SK-N-MC (cell line): ENCODE measurements at regions not wholly inside any gene's neighbourhood (a gene's known extent, or its start where the extent isn't known, plus 50 kb on each side); places are given as distances from the start of the nearest gene placed in this dataset.
"Not testable (repeated sequence)": the region's sequence is repeated elsewhere in the genome, so short reads cannot be mapped to it uniquely, and the experiment has no call there.

Experiments used
- DNase-seq: peaks from one replicate; pipeline ENCODE4 v3.0.0-alpha.2; 2011; ENCODE audit warnings: low read depth, low spot score
- H3K27ac ChIP-seq: fragments of 200-600 bp; sonication (generic); 2 replicates; pipeline ENCODE4 v1.5.1; 2016; ENCODE audit warnings: mixed run types
- H3K36me3 ChIP-seq: fragments of 200-600 bp; sonication (generic); 2 replicates; pipeline ENCODE4 v1.6.1; 2017; ENCODE audit warnings: antibody characterized with exemption, low read length, mixed read lengths; ENCODE audit not compliant: insufficient read depth
- H3K4me3 ChIP-seq: fragments of 200-600 bp; sonication (generic); 2 replicates; pipeline ENCODE4 v1.5.1; 2016
- H3K9ac ChIP-seq: fragments of 200-600 bp; sonication (generic); 2 replicates; pipeline ENCODE4 v1.8.0; 2017; ENCODE audit warnings: mixed run types, mixed read lengths; ENCODE audit not compliant: insufficient read length
- H3K9me3 ChIP-seq: fragments of 200-600 bp; sonication (generic); 2 replicates; pipeline ENCODE4 v1.6.1; 2017; ENCODE audit warnings: low read depth, mild to moderate bottlenecking, antibody characterized with exemption, low read length, moderate library complexity, mixed read lengths
- EZH2 ChIP-seq: fragments of 200-600 bp; sonication (generic); IDR thresholded peaks from one replicate; pipeline ENCODE4 v1.6.1; 2017; ENCODE audit warnings: antibody characterized with exemption
- FOXP2 ChIP-seq: optimal IDR thresholded peaks from 2 replicates; pipeline ENCODE3; 2011; ENCODE audit warnings: mild to moderate bottlenecking, moderate library complexity; ENCODE audit not compliant: insufficient read depth; ENCODE audit errors: extremely low read length, control extremely low read depth
- POLR2AphosphoS5 ChIP-seq: IDR thresholded peaks from 2 replicates; pipeline ENCODE4 v1.6.1; 2012; ENCODE audit warnings: mild to moderate bottlenecking, low read depth, low read length, borderline replicate concordance

DNA sequence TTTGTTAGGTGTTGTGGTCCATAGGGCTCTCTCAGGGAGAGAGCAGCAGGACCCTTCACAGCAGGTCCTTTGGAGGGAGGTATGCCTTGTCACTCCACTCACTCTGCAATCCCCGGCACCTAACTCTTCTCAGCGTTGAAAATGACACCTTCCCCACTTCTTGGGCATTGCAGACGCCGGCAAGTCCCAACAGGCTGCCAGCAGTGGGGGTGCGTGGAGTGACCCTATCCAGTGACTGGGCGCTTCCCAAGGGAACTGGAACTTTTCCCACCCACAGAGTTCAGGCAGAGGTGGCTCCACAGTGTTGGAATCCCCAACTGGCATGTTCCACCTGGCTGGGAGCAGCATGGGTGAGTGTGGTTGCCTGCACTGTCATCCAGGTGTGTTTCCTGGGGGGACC is 705.1 kb upstream of the FRG1 start:
- no peaks in the 10 kb centered on the region for H3K9me3 ChIP-seq
- H3K36me3 ChIP-seq = no peaks in the 10 kb centered on the region
- H3K9ac ChIP-seq = no peak overlapping the region
- TF ChIP-seq FOXP2 (no peak), POLR2AphosphoS5 (no peak), EZH2 (no peak)
- no peak overlapping the region for H3K27ac ChIP-seq
- no peak for DNase-seq
- no peak overlapping the region for H3K4me3 ChIP-seq

DNA sequence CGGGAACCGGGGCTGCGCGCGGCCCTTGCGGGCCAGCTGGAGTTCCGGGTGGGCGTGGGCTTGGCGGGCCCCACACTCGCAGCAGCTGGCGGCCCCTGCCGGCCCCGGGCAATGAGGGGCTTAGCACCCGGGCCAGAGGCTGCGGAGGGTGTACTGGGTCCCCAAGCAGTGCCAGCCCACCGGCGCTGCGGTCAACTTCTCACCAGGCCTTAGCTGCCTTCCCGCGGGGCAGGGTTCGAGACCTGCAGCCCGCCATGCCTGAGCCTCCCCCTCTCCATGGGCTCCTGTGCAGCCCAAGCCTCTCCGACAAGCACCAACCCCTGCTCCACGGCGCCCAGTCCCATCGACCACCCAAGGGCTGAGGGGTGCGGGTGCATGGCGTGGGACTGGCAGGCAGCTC is 704.4 kb upstream of the FRG1 start:
- not testable (repeated sequence) for H3K27ac ChIP-seq, H3K36me3 ChIP-seq, H3K9me3 ChIP-seq, H3K4me3 ChIP-seq, H3K9ac ChIP-seq, DNase-seq

DNA sequence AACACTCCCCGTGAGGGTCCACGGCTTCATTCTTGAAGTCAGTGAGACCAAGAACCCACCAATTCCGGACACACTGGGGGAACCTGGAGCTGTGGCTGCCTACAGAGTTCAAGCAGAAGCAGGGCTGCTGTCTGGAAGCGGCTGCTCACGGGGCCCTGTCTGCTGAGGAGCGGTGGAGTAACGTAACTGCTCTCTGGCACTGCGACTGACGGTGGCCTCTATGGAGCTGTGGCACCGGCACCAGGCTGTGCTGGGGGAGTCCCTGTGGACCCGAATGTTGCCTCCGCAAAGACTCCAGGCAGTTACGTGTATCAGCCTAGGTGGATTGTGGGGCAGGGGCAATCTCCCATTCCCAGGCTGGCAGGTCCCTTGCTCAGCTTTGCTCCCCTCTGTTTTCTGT is 703.3 kb upstream of the FRG1 start:
- Histone ChIP-seq H3K4me3 (no peak overlapping the region), H3K36me3 (no peaks in the 10 kb centered on the region), H3K27ac (no peak overlapping the region), H3K9ac (no peak overlapping the region), H3K9me3 (no peaks in the 10 kb centered on the region)
- DNase-seq = no peak
- TF ChIP-seq POLR2AphosphoS5 (no peak), EZH2 (no peak), FOXP2 (no peak)

DNA sequence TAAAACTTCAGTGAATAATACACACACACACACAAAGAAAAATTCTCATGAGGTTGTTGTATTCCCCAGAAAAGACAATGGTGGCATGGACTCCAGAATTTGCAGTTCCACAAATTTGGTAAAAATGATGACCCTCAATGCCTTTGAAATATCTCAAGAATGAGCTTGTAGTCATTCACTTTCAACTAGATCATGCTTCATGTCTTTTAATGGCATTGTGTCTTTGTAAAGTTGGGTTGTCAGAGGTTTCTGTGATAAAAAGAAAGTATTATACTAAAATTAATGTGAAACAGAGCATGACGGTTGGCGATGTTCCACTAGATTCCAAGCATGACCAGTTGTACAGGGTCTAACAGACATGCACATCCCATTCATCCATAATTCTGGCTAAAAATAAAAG is 685.0 kb upstream of the FRG1 start:
- Histone ChIP-seq H3K27ac (no peak overlapping the region), H3K9ac (no peak overlapping the region)

DNA sequence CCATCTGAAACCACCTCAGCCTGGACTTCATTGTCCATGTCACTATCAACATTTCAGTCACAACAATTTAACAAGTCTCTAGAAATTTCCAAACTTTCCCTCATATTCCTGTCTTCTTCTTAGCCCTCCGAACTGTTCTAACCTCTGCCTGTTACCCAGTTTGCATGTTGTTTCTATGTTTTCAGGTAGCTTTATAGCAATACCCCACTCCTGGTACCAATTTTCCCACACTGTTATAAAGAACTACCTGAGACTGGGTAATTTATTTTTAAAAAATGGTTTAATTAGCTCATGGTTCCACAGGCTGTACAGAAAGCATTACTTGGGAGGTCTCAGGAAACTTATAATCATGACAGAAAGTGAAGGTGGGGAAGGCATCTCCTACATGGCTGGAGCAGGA is 679.2 kb upstream of the FRG1 start:
- DNase-seq = no peak
- H3K9ac ChIP-seq = no peak overlapping the region
- H3K27ac ChIP-seq = no peak overlapping the region
- TF ChIP-seq FOXP2 = no peak
- TF ChIP-seq EZH2 = no peak
- no peak for TF ChIP-seq POLR2AphosphoS5
- H3K36me3 ChIP-seq = no peaks in the 10 kb centered on the region
- no peaks in the 10 kb centered on the region for H3K9me3 ChIP-seq
- H3K4me3 ChIP-seq = no peak overlapping the region

More for the DNA sequence above, 685.0 kb upstream of the FRG1 start:
- H3K4me3 ChIP-seq = no peak overlapping the region
- H3K36me3 ChIP-seq = no peaks in the 10 kb centered on the region
- TF ChIP-seq POLR2AphosphoS5 (no peak), EZH2 (no peak), FOXP2 (no peak)
- no peak for DNase-seq
- H3K9me3 ChIP-seq = no peaks in the 10 kb centered on the region

DNA sequence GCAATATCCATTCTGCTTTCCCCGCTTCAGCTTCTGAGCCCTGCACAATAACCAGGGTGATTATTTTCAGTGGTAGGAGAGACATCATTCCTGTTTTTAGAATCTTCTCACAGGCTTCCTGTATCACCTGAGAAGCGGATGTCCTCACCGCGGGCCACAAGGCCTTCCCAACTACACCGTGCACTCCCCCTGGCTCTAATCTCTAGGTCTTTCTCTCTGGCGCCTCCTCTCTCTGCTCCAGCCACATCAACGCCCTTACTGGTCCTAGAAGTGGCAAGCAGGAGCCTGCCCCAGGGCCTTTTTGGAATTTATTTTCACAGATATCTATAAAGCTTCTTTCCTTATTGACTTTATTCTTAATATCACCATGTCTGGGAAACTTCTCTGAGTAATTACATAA is 675.2 kb upstream of the FRG1 start:
- TF ChIP-seq FOXP2 = no peak
- no peak for TF ChIP-seq EZH2
- TF ChIP-seq POLR2AphosphoS5 = no peak
- no peak for DNase-seq
- Histone ChIP-seq H3K9ac (no peak overlapping the region), H3K9me3 (no peaks in the 10 kb centered on the region), H3K27ac (no peak overlapping the region), H3K36me3 (no peaks in the 10 kb centered on the region), H3K4me3 (no peak overlapping the region)

DNA sequence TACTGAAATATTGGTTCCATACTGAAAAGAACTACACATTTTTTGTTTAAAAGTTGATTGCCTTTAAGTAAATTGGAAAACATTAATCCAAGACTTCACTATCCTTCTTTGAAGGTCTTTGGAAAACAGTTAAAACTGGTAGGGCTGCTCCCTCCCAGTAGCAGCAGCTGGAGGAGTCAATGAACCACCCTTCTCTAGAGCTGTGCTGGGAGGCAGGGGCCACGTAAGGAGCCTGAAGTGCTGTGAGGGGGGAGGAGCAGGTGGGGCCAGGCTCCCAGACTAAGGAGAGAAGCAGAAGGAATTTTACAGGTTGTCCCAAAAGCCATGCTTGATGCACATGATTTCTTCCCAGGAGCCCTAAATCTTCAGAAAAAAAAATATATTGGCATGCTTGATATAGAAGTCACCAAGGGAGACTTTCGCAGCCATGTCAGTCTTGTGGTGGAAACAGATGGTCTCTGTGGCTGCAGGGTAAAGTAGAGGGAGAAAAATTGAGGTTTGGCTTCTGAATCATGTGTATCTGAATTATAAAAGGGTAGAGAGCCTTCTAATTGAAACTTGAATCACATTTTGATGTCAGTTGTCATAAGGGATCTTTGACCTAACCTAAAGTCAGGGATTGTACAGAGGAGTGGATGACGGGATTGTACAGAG is 673.2 kb upstream of the FRG1 start:
- no peaks in the 10 kb centered on the region for H3K36me3 ChIP-seq
- no peaks in the 10 kb centered on the region for H3K9me3 ChIP-seq
- no peak overlapping the region for H3K27ac ChIP-seq
- no peak for DNase-seq
- no peak for TF ChIP-seq FOXP2
- TF ChIP-seq POLR2AphosphoS5 = no peak
- no peak for TF ChIP-seq EZH2
- H3K9ac ChIP-seq = no peak overlapping the region
- no peak overlapping the region for H3K4me3 ChIP-seq

DNA sequence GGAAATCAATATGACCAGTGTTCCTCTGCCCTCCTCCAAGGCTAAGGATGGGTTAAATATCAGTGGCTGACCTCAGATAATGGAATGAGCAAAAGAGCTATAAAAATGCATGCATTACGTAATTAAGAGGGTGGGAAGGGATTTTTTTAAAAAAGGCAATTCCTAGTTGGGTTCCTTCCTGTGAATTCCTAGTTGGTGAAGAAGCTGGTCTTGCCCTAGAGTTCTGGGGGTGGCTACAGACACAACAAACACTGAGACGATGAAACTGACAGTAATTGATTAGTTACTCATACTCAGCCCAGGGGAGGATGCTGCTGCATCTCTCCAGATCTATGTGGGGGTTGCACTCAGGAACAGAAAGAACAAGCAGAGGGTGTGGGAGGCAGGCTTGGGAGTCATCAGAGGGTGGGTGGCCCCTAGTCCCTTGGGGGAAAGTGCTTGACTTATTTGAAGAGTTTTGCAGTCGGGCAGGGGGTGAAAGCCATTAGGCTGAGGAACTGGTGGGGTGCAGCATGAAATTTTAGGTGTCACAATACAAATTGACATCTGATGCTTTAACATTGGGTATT is 662.0 kb upstream of the FRG1 start:
- H3K9ac ChIP-seq = no peak overlapping the region
- no peak overlapping the region for H3K4me3 ChIP-seq
- TF ChIP-seq EZH2 (no peak), POLR2AphosphoS5 (no peak), FOXP2 (no peak)
- no peak overlapping the region for H3K27ac ChIP-seq
- H3K36me3 ChIP-seq = no peaks in the 10 kb centered on the region
- DNase-seq = no peak
- H3K9me3 ChIP-seq = no peaks in the 10 kb centered on the region

DNA sequence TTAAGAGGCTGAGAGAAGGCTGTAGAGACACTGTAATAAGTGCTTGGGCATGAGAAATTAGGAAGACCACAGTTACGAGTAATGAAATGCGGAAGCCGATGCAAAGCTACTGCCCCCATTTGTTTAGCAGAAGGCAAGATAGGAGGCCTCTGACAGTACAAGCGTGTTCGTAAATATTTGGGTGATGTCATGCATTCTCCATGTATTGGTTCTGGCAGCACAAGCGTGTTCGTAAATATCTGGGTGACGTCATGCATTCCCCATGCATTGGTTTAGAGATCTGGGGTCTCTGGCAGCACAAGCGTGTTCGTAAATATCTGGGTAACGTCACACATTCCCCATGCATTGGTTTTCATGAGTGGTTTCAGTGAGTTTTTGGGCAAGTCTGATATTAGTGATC is 661.5 kb upstream of the FRG1 start:
- no peak for DNase-seq
- Histone ChIP-seq H3K27ac (no peak overlapping the region), H3K36me3 (no peaks in the 10 kb centered on the region), H3K4me3 (no peak overlapping the region), H3K9me3 (no peaks in the 10 kb centered on the region), H3K9ac (no peak overlapping the region)
- TF ChIP-seq FOXP2 (no peak), POLR2AphosphoS5 (no peak), EZH2 (no peak)
